ENCODE measurements at regions not wholly inside any gene's neighbourhood (a gene's known extent, or its start where the extent isn't known, plus 50 kb on each side); places are given as distances from the start of the nearest gene placed in this dataset.

DNA sequence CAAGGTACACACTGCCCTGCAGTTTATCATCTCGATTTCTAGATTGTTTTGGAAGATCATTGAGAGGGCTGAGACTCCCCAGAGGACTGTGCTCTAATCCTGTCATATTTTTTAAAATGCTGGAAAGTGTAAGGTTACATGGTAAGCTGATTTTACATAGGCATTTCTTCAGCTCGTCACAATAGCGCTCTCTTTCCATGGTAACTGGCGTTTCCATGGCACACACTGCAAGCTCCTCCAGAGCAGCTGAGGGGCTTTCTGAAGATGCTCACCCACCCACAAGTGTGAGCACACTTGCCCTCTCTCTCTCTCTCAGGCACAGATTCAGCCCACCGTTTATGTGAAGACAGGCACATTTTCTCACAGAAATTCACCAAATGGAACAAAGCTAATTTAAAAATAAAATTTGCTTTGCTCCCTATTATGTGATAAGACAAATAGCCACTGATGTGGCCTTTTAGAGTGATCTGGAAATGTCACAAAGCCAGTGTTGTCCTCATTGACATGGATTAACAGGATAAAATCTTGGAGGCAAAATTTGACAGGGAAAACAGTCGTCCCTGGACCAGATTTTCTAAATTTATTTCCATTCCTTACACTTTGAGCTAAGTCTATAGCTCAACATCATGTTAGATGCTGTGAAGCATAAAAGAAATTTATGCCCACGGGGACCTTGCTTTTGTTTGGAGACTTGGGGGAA, 421.5 kb downstream of the RWDD3 start:
- no peaks in the 10 kb centered on the region for H3K79me1 ChIP-seq (ENCODE audit: low read depth, low read length)
- no peaks in the 10 kb centered on the region for H3K36me3 ChIP-seq (ENCODE audit: control insufficient read depth in 2 of 4, insufficient read depth in 4 of 4, low read length in 3 of 4)
- H2BK12ac ChIP-seq (ENCODE audit: low read depth, low read length) = no peak overlapping the region
- no peak overlapping the region for H3K4me2 ChIP-seq (ENCODE audit: insufficient read depth in 1 of 2, low read depth in 2 of 2, low read length in 2 of 2)
- H2BK5ac ChIP-seq (ENCODE audit: low read depth, low read length) = no peak overlapping the region
- H3K56ac ChIP-seq (replicated peaks; ENCODE audit: insufficient read length, low read depth, low read length) = no peak overlapping the region
- H2AK5ac ChIP-seq (ENCODE audit: low read depth, low read length) = no peak overlapping the region
- 83% methylated on average over 7 of the region's 7 CpGs; no CpG with 5 or more reads in 1 of the 2 experiments for WGBS, 2 experiments (ENCODE audit: extremely low coverage in 1 of 2, insufficient coverage in 1 of 2, insufficient read length in 1 of 2, insufficient replicate concordance in 2 of 2, low coverage in 1 of 2, low lambda C conversion rate in 2 of 2, missing lambda C conversion rate in 1 of 2)
- H3K4me1 ChIP-seq (replicated peaks in 1 of 4; ENCODE audit: control insufficient read depth in 3 of 4, insufficient read depth in 4 of 4, low read length in 3 of 4) = peaks cover 0 to 2% (median under 1%) of the 10 kb centered on the region in 4 experiments; a peak in 1 of 7 replicates
- CTCF ChIA-PET (ENCODE audit: partially characterized antibody) = no interaction called here
- H3K4me3 ChIP-seq (ENCODE audit: extremely low read depth in 1 of 4, insufficient read depth in 2 of 4, low read depth in 3 of 4, low read length in 4 of 4) = no peak overlapping the region
- no peaks in the 10 kb centered on the region for H3K27me3 ChIP-seq (replicated peaks in 1 of 4; ENCODE audit: control insufficient read depth in 3 of 4, extremely low read depth in 1 of 4, insufficient read depth in 3 of 4, low read length in 3 of 4)
- H4K5ac ChIP-seq (ENCODE audit: insufficient read length, low read depth, low read length) = no peak overlapping the region
- H3K27ac ChIP-seq (ENCODE audit: low read depth, low read length) = no peak overlapping the region
- FAIRE-seq = no peak
- no peaks in the 10 kb centered on the region for H4K20me1 ChIP-seq (replicated peaks in 1 of 2; ENCODE audit: control insufficient read depth in 1 of 2, insufficient read depth in 2 of 2, low read length in 2 of 2)
- no peak overlapping the region for H2BK20ac ChIP-seq (ENCODE audit: low read length)
- H2BK120ac ChIP-seq (replicated peaks; ENCODE audit: low read depth, low read length) = no peak overlapping the region
- no peak overlapping the region for H3K9ac ChIP-seq (replicated peaks in 1 of 4; ENCODE audit: extremely low read depth in 1 of 4, low read depth in 3 of 4, low read length in 3 of 4)
- no peak overlapping the region for H3K14ac ChIP-seq (ENCODE audit: insufficient read length)
- no peak for DNase-seq (ENCODE audit: low read depth in 1 of 2, low spot score in 2 of 2)
- no peak for TF ChIP-seq TCF12 (IDR thresholded peaks at IDR 0.05; ENCODE audit: low read depth, low read length)
- TF ChIP-seq CTBP2 (IDR thresholded peaks at IDR 0.05; ENCODE audit: borderline replicate concordance, insufficient read depth, insufficient read length, low read length) = no peak
- TF ChIP-seq EZH2 (IDR thresholded peaks at IDR 0.05; ENCODE audit: low read depth, low read length, severe bottlenecking) = no peak
- no peak for TF ChIP-seq GTF2F1 (IDR thresholded peaks at IDR 0.05; ENCODE audit: borderline replicate concordance, low read depth, low read length)
- no peak overlapping the region for H3K23ac ChIP-seq (ENCODE audit: insufficient read length)
- H3K9me3 ChIP-seq (ENCODE audit: insufficient read depth in 2 of 2, low read depth in 1 of 2, low read length in 1 of 2) = no peaks in the 10 kb centered on the region
- POLR2A ChIA-PET (ENCODE audit: partially characterized antibody) = no interaction called here
- H3K79me2 ChIP-seq (ENCODE audit: control insufficient read depth in 1 of 2, insufficient read depth in 2 of 2, low read length in 2 of 2) = no peaks in the 10 kb centered on the region
- H2AFZ ChIP-seq (ENCODE audit: low read length) = no peak overlapping the region
- no peaks in the 10 kb centered on the region for H3K23me2 ChIP-seq (ENCODE audit: low read depth, low read length)
- H3K18ac ChIP-seq (ENCODE audit: extremely low read depth, low read length) = no peak overlapping the region
- no peak overlapping the region for H2BK15ac ChIP-seq (ENCODE audit: low read length)
- no peak overlapping the region for H4K8ac ChIP-seq (ENCODE audit: extremely low read depth, insufficient read depth, low read length)
- H4K91ac ChIP-seq (replicated peaks; ENCODE audit: insufficient read length, low read length) = no peak overlapping the region
- no peak overlapping the region for H3K4ac ChIP-seq (replicated peaks; ENCODE audit: insufficient read length, low read depth, low read length)

All from H1 (cell line).